GM23338 (cell line): ENCODE measurements at regions not wholly inside any gene's neighbourhood (a gene's known extent, or its start where the extent isn't known, plus 50 kb on each side); places are given as distances from the start of the nearest gene placed in this dataset.

Source experiments
- ATAC-seq: fragments of 200-7000 bp; cut with Tn5 transposase; 3 replicates; pipeline ENCODE4 v1.9.1; 2020
- DNase-seq: peaks from one replicate; pipeline ENCODE4 v3.0.0-alpha.2; 2015; ENCODE audit warnings: low spot score
- H2AFZ ChIP-seq: fragments of 200-600 bp; sonication (generic); 2 replicates; pipeline ENCODE4 v1.8.0; 2016; ENCODE audit warnings: antibody characterized with exemption, mild to moderate bottlenecking, moderate library complexity
- H3F3A ChIP-seq: fragments of 200-600 bp; sonication (generic); replicated peaks from 2 replicates; pipeline ENCODE4 v1.8.0; 2017; ENCODE audit warnings: antibody characterized with exemption, mixed run types, low read depth
- H3K27ac ChIP-seq: fragments of 200-600 bp; sonication (generic); 2 replicates; pipeline ENCODE4 v1.6.1; 2016; ENCODE audit warnings: low read depth
- H3K27me3 ChIP-seq: fragments of 200-600 bp; sonication (generic); 2 replicates; pipeline ENCODE4 v1.8.0; 2016; ENCODE audit warnings: mild to moderate bottlenecking, mixed run types, moderate library complexity; ENCODE audit not compliant: insufficient read depth
- H3K36me3 ChIP-seq: fragments of 200-600 bp; sonication (generic); 2 replicates; pipeline ENCODE4 v1.8.0; 2016; ENCODE audit warnings: mild to moderate bottlenecking; ENCODE audit not compliant: insufficient read depth
- H3K4me1 ChIP-seq: fragments of 200-600 bp; sonication (generic); 2 replicates; pipeline ENCODE4 v1.8.0; 2016; ENCODE audit warnings: mild to moderate bottlenecking, moderate library complexity; ENCODE audit not compliant: insufficient read depth
- H3K4me2 ChIP-seq: fragments of 200-600 bp; sonication (generic); 2 replicates; pipeline ENCODE4 v1.7.1; 2017; ENCODE audit warnings: mixed run types
- H3K4me3 ChIP-seq: fragments of 200-600 bp; sonication (generic); 2 replicates; pipeline ENCODE4 v1.6.1; 2016; ENCODE audit warnings: mixed run types
- H3K79me2 ChIP-seq: fragments of 200-600 bp; sonication (generic); replicated peaks from 2 replicates; pipeline ENCODE4 v1.8.0; 2017; ENCODE audit warnings: mild to moderate bottlenecking; ENCODE audit not compliant: insufficient read depth
- H3K9me2 ChIP-seq: fragments of 200-600 bp; sonication (generic); 2 replicates; pipeline ENCODE4 v1.8.0; 2017; ENCODE audit not compliant: insufficient read depth
- H4K20me1 ChIP-seq: fragments of 200-600 bp; sonication (generic); replicated peaks from 2 replicates; pipeline ENCODE4 v1.8.0; 2017; ENCODE audit warnings: mild to moderate bottlenecking; ENCODE audit not compliant: insufficient read depth
- H3K27ac Mint-ChIP-seq: 2 replicates; pipeline ENCODE4 v1.8.0; 2020; ENCODE audit warnings: inconsistent platforms, mild to moderate bottlenecking, moderate library complexity, mixed read lengths
- H3K27me3 Mint-ChIP-seq: 3 replicates; pipeline ENCODE4 v1.8.0; 2022; ENCODE audit warnings: low read depth, mild to moderate bottlenecking, moderate library complexity, mixed read lengths, inconsistent platforms; ENCODE audit not compliant: insufficient read depth, poor library complexity
- H3K36me3 Mint-ChIP-seq: 3 replicates; pipeline ENCODE4 v1.8.0; 2021; ENCODE audit warnings: low read depth, mild to moderate bottlenecking, inconsistent platforms, moderate library complexity, mixed read lengths
- H3K4me1 Mint-ChIP-seq: 3 replicates; pipeline ENCODE4 v1.8.0; 2020; ENCODE audit warnings: mild to moderate bottlenecking, inconsistent platforms, mixed read lengths
- H3K4me3 Mint-ChIP-seq: 3 replicates; pipeline ENCODE4 v1.8.0; 2021; ENCODE audit warnings: moderate library complexity, mild to moderate bottlenecking, inconsistent platforms, mixed read lengths
- H3K9me3 Mint-ChIP-seq: 3 replicates; pipeline ENCODE4 v1.8.0; 2020; ENCODE audit warnings: moderate library complexity, mild to moderate bottlenecking, inconsistent platforms, mixed read lengths
- CREB1 ChIP-seq: fragments of 250-450 bp; sonication (Bioruptor Pico); IDR thresholded peaks from 2 replicates; pipeline ENCODE4 v1.5.0; 2020; ENCODE audit warnings: low read depth, mild to moderate bottlenecking, moderate library complexity
- EZH2 ChIP-seq: fragments of 200-600 bp; sonication (generic); IDR thresholded peaks from one replicate; pipeline ENCODE4 v1.8.0; 2017; ENCODE audit warnings: antibody characterized with exemption, mild to moderate bottlenecking, low read depth; ENCODE audit not compliant: unreplicated experiment
- JUNB ChIP-seq: IDR thresholded peaks from one replicate; pipeline ENCODE4 v1.6.1; 2016; ENCODE audit warnings: antibody characterized with exemption; ENCODE audit not compliant: unreplicated experiment
- NANOG ChIP-seq: IDR thresholded peaks from 2 replicates; pipeline ENCODE4 v1.6.1; 2016; ENCODE audit warnings: antibody characterized with exemption, borderline replicate concordance
- POLR2AphosphoS5 ChIP-seq: IDR thresholded peaks from 2 replicates; pipeline ENCODE4 v1.6.1; 2016; ENCODE audit warnings: antibody characterized with exemption, low read depth
- STAT1 ChIP-seq: IDR thresholded peaks from one replicate; pipeline ENCODE4 v1.6.1; 2016; ENCODE audit warnings: antibody characterized with exemption; ENCODE audit not compliant: unreplicated experiment
- ZNF114 ChIP-seq: fragments of 250-450 bp; sonication (Bioruptor Pico); IDR thresholded peaks from 2 replicates; pipeline ENCODE4 v1.5.0; 2020; ENCODE audit warnings: mild to moderate bottlenecking, moderate library complexity
- ZNF331 ChIP-seq: fragments of 250-450 bp; sonication (Bioruptor Pico); IDR thresholded peaks from 2 replicates; pipeline ENCODE4 v1.5.0; 2020; ENCODE audit warnings: low read depth, mild to moderate bottlenecking, moderate library complexity
- TF ChIP-seq, protein P1 (sequence below), 2 experiments: fragments of 200-600 bp in 1 of 2; sonication (generic) in 1 of 2; conservative IDR thresholded peaks; 2 replicates each; pipeline versions ENCODE4 v1.5.1 to v1.6.1; 2016 to 2017; ENCODE audit warnings: antibody characterized with exemption in 2 of 2, low read depth in 2 of 2, mild to moderate bottlenecking in 2 of 2, moderate library complexity in 1 of 2
- TF ChIP-seq, protein P2 (sequence below): IDR thresholded peaks from 2 replicates; pipeline ENCODE4 v1.6.1; 2016; ENCODE audit warnings: antibody characterized with exemption
- TF ChIP-seq, protein P3 (sequence below): fragments of 250-450 bp; sonication (Bioruptor Pico); IDR thresholded peaks from 2 replicates; pipeline ENCODE4 v1.5.0; 2020; ENCODE audit warnings: mild to moderate bottlenecking, moderate library complexity

DNA sequence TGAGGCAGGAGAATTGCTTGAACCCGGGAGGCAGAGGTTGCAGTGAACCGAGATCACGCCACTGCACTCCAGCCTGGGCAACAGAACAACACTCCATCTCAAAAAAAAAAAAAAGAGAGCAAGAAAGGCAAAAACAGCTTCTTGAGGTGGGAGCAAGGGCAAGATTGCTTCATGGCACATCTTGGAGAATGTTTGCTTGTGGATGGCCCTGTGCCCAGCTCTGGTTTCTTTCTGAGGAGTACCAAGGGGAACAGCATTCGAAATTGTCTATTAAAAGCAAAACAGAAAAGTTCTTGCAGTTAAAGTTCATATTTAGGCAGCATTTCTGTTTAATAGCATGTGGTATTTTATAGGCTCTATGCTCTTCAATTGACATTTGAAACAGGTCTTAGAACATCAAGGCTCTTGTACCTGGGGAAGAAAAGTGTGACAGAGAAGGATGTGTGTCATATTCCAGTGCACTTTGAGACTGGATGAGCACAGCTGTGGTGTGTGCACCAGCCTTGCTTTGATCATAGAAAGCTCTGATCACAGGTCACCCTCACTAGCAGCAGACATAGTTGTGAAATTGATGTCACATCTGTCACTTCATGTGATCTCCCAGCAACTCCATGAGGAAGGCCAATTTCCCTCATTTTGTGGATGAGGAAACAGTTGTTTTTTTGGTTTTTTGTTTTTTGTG lies 154.3 kb downstream of the UXS1 start:
- no peaks in the 10 kb centered on the region for H3F3A ChIP-seq
- no peak for TF ChIP-seq POLR2AphosphoS5
- TF ChIP-seq ZNF114, result no peak
- no peak overlapping the region for H3K4me2 ChIP-seq
- peaks cover 7% of the 10 kb centered on the region; the same call in 1 of the 2 replicates for H3K9me2 ChIP-seq
- no peaks in the 10 kb centered on the region for H3K79me2 ChIP-seq
- H4K20me1 ChIP-seq, result no peaks in the 10 kb centered on the region
- no peaks in the 10 kb centered on the region for H3K4me1 ChIP-seq
- ATAC-seq (no peak), DNase-seq (no peak)
- no peaks in the 10 kb centered on the region for H3K27me3 Mint-ChIP-seq
- H3K4me1 Mint-ChIP-seq, result peaks cover 6% of the 10 kb centered on the region; the same call in 1 of the 3 replicates
- no peaks in the 10 kb centered on the region for H3K36me3 Mint-ChIP-seq
- H3K27me3 ChIP-seq, result no peaks in the 10 kb centered on the region
- H3K4me3 ChIP-seq, result no peak overlapping the region
- H3K27ac Mint-ChIP-seq, result no peak overlapping the region
- H3K9me3 Mint-ChIP-seq, result no peaks in the 10 kb centered on the region
- H3K36me3 ChIP-seq, result no peaks in the 10 kb centered on the region
- no peak overlapping the region for H3K27ac ChIP-seq
- H2AFZ ChIP-seq, result no peak overlapping the region
- H3K4me3 Mint-ChIP-seq, result no peak overlapping the region

DNA sequence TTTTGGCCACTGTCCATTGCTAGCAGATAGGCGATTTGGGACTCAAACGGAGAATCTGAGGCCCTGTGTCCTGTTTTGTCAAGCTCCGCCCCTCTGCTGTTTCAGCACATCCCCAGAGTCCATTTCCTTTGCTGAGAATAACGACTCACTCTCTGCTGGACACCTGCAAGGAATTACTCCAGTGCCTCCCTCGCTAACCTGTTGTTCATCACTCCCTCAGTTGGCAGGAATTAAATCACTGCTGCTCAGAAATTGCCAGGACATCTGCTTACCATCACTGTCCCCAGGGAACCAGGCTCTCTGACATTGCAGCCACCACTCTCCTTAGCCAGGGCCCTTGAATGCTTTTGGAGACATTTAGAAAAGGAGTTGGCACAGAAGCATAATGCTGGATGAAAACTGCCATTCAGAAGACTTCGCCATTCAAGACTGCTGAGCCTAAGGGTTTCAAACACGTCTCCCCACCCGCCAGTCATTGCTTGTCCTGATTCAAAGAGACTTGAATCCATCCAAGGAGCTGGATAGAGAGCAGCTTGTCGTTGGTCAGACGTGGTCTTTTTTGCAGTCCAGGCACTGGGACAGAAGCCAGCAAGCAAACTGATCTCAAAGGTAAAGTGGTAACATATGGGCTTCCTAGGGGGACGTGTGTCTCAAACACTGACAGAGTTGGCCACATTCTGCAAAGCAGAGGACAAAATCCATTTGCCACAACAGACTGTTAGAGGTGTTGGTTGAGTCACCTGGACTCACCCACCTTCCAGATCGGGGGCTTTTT lies 155.3 kb downstream of the UXS1 start:
- Mint-ChIP-seq H3K4me3 (no peak overlapping the region), H3K27ac (no peak overlapping the region)
- TF ChIP-seq JUNB (no peak), EZH2 (no peak), NANOG (no peak), STAT1 (no peak), ZNF331 (no peak), CREB1 (no peak), ZNF114 (no peak)
- TF ChIP-seq, protein P1, sequence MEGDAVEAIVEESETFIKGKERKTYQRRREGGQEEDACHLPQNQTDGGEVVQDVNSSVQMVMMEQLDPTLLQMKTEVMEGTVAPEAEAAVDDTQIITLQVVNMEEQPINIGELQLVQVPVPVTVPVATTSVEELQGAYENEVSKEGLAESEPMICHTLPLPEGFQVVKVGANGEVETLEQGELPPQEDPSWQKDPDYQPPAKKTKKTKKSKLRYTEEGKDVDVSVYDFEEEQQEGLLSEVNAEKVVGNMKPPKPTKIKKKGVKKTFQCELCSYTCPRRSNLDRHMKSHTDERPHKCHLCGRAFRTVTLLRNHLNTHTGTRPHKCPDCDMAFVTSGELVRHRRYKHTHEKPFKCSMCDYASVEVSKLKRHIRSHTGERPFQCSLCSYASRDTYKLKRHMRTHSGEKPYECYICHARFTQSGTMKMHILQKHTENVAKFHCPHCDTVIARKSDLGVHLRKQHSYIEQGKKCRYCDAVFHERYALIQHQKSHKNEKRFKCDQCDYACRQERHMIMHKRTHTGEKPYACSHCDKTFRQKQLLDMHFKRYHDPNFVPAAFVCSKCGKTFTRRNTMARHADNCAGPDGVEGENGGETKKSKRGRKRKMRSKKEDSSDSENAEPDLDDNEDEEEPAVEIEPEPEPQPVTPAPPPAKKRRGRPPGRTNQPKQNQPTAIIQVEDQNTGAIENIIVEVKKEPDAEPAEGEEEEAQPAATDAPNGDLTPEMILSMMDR (conservative IDR thresholded peaks at IDR 0.05; ENCODE audit: low read depth in 2 of 2), result no peak
- TF ChIP-seq, protein P2, sequence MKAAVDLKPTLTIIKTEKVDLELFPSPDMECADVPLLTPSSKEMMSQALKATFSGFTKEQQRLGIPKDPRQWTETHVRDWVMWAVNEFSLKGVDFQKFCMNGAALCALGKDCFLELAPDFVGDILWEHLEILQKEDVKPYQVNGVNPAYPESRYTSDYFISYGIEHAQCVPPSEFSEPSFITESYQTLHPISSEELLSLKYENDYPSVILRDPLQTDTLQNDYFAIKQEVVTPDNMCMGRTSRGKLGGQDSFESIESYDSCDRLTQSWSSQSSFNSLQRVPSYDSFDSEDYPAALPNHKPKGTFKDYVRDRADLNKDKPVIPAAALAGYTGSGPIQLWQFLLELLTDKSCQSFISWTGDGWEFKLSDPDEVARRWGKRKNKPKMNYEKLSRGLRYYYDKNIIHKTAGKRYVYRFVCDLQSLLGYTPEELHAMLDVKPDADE, result no peak
- TF ChIP-seq, protein P3, sequence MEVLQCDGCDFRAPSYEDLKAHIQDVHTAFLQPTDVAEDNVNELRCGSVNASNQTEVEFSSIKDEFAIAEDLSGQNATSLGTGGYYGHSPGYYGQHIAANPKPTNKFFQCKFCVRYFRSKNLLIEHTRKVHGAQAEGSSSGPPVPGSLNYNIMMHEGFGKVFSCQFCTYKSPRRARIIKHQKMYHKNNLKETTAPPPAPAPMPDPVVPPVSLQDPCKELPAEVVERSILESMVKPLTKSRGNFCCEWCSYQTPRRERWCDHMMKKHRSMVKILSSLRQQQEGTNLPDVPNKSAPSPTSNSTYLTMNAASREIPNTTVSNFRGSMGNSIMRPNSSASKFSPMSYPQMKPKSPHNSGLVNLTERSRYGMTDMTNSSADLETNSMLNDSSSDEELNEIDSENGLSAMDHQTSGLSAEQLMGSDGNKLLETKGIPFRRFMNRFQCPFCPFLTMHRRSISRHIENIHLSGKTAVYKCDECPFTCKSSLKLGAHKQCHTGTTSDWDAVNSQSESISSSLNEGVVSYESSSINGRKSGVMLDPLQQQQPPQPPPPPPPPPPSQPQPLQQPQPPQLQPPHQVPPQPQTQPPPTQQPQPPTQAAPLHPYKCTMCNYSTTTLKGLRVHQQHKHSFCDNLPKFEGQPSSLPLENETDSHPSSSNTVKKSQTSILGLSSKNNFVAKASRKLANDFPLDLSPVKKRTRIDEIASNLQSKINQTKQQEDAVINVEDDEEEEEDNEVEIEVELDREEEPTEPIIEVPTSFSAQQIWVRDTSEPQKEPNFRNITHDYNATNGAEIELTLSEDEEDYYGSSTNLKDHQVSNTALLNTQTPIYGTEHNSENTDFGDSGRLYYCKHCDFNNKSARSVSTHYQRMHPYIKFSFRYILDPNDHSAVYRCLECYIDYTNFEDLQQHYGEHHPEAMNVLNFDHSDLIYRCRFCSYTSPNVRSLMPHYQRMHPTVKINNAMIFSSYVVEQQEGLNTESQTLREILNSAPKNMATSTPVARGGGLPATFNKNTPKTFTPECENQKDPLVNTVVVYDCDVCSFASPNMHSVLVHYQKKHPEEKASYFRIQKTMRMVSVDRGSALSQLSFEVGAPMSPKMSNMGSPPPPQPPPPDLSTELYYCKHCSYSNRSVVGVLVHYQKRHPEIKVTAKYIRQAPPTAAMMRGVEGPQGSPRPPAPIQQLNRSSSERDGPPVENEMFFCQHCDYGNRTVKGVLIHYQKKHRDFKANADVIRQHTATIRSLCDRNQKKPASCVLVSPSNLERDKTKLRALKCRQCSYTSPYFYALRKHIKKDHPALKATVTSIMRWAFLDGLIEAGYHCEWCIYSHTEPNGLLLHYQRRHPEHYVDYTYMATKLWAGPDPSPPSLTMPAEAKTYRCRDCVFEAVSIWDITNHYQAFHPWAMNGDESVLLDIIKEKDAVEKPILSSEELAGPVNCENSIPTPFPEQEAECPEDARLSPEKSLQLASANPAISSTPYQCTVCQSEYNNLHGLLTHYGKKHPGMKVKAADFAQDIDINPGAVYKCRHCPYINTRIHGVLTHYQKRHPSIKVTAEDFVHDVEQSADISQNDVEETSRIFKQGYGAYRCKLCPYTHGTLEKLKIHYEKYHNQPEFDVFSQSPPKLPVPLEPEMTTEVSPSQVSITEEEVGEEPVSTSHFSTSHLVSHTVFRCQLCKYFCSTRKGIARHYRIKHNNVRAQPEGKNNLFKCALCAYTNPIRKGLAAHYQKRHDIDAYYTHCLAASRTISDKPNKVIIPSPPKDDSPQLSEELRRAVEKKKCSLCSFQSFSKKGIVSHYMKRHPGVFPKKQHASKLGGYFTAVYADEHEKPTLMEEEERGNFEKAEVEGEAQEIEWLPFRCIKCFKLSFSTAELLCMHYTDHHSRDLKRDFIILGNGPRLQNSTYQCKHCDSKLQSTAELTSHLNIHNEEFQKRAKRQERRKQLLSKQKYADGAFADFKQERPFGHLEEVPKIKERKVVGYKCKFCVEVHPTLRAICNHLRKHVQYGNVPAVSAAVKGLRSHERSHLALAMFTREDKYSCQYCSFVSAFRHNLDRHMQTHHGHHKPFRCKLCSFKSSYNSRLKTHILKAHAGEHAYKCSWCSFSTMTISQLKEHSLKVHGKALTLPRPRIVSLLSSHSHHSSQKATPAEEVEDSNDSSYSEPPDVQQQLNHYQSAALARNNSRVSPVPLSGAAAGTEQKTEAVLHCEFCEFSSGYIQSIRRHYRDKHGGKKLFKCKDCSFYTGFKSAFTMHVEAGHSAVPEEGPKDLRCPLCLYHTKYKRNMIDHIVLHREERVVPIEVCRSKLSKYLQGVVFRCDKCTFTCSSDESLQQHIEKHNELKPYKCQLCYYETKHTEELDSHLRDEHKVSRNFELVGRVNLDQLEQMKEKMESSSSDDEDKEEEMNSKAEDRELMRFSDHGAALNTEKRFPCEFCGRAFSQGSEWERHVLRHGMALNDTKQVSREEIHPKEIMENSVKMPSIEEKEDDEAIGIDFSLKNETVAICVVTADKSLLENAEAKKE, result no peak

More for the DNA sequence above, 155.3 kb downstream of the UXS1 start:
- Histone ChIP-seq H3K4me2 (no peak overlapping the region), H3K27me3 (no peaks in the 10 kb centered on the region), H3K79me2 (no peaks in the 10 kb centered on the region), H3K4me3 (no peak overlapping the region), H3K36me3 (no peaks in the 10 kb centered on the region), H2AFZ (0 out of 2 replicates have a peak overlapping the region, but pooled peaks have one; percentile 38), H4K20me1 (no peaks in the 10 kb centered on the region), H3F3A (no peaks in the 10 kb centered on the region), H3K27ac (no peak overlapping the region), H3K9me2 (peaks cover 14% of the 10 kb centered on the region; the same call in 1 of the 2 replicates), H3K4me1 (no peaks in the 10 kb centered on the region)
- peaks cover 1% of the 10 kb centered on the region for H3K27me3 Mint-ChIP-seq
- DNase-seq (no peak), ATAC-seq (no peak)
- no peaks in the 10 kb centered on the region for H3K9me3 Mint-ChIP-seq
- H3K4me1 Mint-ChIP-seq, result 0 out of 3 replicates have a peak, but pooled peaks cover 2% of the 10 kb centered on the region
- no peaks in the 10 kb centered on the region for H3K36me3 Mint-ChIP-seq
